ENCODE measurements at regions not wholly inside any gene's neighbourhood (a gene's known extent, or its start where the extent isn't known, plus 50 kb on each side); places are given as distances from the start of the nearest gene placed in this dataset.
A peak's percentile ranks its signal among the peaks of the same experiment; 100 is the strongest.
"Not testable (repeated sequence)": the region's sequence is repeated elsewhere in the genome, so short reads cannot be mapped to it uniquely, and the experiment has no call there.

DNA sequence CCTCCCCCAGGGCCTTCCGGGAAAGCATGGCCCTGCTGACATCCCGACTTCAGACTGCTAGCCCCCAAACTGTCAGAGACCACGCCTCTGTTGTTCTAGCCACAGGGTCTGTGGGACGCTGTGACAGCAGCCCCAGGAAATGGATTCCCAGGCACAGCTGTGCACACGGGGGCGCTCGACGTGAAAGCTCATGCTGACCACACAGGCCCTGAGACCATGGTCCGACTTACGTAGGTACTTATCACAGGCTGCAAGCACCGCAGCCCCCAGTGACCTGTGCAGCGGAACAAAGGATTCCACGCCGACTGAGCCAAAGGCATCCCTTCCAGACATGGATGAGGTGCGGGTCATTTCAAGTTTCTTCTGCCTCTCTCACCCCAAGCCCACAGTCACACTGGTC is 150.6 kb downstream of the CTTN start:
- DNase-seq (ENCODE audit: low spot score) (no peak), FAIRE-seq (no peak)

DNA sequence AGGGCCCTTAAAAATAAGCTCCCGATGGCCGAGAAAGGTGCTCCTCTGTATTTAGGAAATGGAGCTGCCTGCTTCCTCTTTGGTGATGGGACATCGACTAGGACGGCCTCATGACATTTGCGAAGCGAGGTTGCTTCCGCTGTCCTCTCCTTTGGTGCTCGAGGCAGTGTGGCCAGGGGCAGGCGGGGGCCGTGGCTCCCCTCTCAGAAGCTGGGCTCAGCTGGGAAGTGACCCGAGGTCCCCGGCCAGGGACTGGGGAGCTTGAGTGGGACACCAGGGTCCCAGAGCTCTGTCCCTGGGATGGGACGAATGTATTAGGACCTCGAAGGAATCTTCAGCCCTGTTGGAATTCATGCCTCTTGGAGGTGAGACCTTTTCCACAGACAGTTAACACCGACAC is 151.1 kb downstream of the CTTN start:
- DNase-seq (ENCODE audit: low spot score): no peak
- no peak for FAIRE-seq

DNA sequence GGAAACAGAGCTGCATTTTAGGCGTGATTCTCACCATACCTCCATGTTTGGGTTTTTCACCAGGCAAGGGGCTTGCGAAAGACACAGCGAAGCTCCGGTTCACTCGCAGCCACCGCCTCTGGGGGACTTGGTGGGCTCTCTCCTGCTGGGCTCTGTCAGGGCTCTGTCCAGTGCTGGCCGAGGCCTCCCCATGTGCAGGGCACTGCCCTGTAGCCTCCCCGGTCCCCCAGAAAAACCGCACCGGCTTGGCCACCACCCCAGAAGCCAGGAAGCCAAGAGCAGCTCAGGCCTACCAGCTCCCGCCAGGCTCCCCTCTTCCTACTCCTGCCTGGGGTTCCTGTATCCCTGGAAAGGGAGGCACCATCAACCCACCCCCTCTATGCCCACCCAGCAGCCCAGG is 151.5 kb downstream of the CTTN start:
- FAIRE-seq (no peak), DNase-seq (ENCODE audit: low spot score) (no peak)

DNA sequence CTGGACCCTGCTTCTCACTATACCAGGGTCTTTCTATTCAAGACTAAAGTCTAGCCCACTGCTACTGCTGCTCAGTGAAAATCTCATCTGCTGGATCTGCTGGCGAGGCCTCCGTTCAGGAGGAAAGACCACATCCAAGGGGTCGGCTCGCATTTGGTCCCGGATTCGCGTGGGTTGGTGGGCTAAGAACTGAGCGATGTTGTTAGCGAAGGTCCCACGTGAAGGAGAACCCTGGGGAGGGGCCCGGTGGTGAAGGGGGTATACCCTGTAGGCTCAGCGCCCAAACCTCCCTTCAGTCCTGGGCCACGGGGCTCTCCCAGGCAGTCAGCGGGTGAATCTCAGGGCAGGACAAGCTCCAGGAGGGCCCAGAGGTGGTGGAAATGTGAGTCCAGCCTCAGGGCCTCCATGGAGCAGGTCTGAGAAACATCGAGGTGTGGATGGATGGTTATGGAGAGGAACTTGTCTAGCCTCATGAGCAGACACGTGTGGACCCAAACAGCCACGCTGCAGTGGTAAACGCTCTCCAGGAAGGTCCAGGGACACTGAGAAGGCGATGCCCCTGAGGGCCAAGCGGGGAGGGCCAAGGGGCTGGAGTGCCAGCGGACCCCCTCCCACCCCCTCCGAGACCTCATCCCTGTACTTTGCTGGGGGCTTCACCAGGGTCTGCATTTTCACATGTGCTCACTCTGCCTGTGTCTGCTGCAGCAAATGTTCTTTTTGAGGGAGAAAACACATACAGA is 152.3 kb downstream of the CTTN start:
- no peak for DNase-seq (ENCODE audit: low spot score)
- FAIRE-seq: no peak

DNA sequence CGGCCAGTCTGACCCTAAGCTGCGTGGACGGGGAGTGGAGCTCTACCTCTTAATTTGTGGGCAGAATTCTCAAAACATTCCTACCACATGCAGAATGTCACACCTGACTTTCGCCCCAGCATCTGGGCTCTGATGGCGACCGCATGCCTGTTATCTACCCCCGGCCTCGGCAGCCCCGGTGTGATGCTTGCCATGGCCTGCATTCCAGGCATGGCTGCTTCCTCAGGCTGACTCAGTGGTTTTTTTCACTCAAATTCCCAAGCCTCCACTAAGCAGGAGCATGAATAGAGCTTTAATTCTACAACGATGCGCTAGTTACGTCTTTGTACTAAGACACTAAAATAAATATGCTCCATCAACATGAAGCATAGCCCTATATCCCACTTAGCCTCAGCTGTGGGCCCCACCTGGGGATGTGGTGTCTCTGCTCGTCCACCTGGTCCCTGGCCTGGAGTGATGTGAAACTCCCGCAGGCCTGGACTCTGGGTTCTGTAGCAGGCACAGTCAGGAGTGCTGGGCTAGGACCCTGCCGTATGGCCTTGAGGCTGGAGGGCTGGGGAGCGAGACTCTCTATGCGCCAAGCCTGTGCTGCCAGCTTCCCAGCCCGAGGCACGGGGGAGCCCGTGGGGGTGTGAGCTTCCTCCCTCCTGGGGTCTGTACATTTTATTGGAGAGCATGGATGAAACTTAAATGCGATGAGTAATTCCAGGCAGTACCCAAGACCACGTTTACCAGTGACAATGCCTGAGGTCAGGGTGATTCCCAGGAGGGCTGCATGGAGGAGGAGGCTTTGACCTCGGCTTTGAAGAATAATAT is 153.2 kb downstream of the CTTN start:
- FAIRE-seq (no peak), DNase-seq (ENCODE audit: low spot score) (no peak)

DNA sequence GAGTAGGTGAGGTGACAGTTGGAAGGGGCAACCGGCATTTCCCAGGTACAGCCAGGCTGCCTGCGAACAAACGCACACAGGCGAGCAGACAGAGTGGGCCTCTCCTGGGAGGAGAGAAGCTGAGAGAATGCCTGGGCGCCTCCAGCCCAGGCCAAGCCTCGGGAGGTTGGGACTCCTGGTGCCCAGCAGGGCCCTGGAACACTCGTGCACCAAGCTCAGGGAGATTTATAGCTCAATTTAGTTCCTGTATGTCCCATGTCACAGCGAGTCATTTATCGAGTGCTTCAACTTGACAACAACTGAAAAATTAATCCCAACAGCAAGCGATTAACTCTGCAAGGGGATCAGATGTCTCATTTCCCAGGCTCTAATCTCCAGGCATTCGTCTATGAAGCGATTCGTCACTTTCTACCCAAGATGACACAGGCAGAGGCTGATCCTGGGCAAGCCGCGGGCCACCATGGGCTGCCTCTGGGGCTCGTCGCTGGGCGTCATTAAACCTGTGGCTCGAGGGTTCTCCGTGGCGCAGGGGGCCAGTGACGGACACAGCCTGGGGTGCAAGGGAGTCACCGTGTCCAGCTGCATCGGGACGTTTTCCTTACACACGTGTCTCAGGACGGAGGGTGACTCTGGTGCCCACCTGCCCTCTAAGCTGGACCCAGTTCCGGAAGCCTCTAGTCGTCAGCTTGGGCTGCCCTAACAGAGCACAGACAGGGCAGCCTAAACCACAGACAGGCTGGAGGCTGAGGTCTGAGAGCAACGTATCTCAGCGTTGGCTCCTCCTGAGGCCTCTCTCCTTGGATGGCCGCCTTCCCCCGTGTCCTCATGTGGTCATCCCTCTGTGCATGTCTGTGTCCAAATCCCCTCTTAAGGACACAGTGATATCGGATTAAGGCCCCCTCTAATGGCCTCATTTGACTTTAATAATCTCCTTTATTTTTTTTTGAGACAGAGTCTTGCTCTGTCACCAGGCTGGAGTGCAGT is 154.1 kb downstream of the CTTN start:
- DNase-seq (ENCODE audit: low spot score): no peak
- FAIRE-seq: no peak

DNA sequence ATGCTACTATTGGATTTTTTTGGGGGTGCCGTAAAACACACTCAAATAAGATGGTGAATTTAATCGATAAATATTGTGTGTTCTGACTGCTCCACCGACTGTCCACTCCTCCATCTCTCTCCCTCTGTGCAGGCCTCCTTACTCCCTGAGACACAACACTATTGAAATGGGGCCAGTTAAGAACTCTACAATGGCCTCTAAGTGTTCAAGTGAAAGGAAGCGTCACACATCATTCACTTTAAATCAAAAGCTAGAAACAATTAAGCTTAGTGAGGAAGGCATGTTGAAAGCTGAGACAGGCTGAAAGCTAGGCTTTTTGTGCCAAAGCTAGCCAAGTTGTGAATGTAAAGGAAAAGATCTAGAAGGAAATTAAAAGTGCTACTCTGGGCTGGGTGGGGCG is 156.7 kb downstream of the CTTN start:
- DNase-seq (ENCODE audit: low spot score) (no peak), FAIRE-seq (no peak)

DNA sequence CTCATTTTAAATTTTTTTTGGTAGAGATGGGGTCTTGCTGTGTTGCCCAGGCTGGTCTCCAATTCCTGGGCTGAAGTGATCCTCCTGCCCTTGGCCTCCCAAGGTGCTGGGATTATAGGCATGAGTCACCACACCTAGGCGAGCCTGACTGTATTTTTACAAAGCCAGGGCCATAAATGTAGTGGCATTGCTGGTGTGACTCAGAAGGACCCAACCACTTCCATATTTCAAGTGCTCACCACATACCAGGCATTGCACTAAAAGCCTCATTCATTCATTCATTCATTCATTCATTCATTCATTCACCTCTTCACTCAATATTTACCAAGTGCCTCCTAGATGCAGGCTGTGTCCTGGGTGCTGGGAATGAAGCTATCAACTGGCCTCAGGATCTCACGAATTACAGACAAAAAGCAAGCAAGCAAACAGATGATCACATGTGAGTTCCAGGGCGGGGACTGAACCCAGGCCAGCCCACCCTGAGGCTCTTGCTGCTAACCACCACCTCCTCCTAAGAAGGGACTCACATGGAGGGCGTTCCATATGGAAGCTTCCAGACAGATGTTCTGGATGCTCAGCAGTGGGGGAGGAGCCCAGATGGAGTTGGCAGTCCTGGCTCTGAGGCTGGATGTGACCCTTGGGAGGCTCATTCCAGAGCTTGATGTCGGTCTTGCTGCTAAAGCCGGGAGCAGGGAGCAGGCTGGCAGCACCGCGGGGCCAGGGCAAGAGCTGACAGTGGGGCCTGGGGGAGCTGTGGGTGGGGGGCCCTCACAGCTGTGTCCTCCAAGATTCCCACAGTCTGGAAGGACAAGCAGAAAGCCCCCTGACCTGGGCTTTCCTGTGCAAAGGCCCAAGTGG is 158.8 kb downstream of the CTTN start:
- FAIRE-seq (peak; percentile 74), DNase-seq (ENCODE audit: low spot score) (peak; percentile 72)

DNA sequence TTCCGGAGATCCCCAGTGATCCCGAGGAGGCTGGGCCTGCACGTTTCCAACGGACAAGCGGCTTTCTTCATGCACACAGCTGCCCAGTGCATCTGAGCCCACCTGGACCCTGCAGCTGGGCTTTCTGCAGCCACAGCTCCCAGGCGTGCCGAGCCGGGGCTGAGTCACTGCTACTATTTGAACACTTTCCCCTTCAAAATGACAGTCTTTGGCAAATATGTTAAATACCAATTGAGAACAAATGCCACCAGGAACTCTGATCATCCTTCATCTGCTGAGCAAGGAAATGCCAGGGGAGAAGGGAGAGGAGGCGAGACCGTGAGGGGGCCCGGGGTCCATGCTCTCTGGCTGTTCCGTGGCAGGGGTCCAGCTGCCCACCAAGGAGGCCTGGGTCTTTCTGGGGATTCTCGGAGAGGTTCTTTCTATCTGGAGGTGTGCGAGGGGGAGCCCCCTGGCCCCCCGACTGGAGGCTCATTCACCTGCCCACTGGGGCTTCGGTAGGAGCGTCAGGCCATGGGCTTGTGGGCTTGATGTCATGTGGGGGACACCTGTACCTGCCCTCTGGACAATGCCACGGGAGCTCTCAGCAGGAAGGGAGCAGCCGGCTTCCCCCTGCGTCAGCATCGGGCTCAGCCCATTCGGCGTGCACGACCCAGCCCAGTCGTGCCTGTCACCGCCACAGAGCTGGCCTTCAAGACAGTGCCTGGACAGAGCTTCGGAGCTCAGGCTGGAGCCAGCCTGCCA is 159.6 kb downstream of the CTTN start:
- DNase-seq (ENCODE audit: low spot score): no peak
- no peak for FAIRE-seq

DNA sequence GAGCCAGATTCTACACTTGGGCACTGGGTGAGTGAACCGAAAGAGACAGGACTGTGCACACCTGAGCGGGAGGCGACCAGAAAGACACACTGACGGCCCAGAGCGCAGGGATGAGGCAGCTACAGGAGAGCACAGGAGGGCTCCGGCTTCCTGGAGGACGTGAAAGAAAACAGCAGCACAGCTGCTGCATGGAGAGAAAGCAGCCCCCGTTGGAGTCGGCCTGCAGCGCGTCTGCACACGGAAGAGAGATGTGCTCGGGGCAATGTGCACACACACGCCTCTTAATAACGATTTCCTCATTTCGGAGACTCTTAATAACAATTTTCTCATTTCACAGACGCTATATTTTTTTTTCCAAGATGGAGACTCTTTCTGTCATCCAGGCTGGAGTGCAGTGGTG is 160.4 kb downstream of the CTTN start:
- DNase-seq (ENCODE audit: low spot score) (no peak), FAIRE-seq (no peak)

DNA sequence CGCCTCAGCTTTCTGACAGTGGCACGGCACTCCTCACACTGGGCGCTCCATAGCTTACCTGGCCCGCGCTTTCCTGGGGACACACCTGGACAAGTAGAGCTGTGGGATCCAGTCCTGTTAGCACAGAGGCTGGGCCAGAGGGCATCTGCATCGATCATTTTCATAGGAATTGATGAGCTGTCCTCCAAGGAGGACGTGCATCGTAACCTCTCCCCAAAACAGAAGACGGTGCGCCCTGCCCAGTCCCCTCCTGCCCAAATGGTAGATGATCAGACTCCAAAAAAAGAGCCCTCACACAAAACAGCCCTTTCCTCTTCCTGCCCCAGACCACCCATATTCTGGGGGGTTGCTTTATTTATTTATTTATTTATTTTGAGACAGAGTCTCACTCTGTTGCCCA is 161.2 kb downstream of the CTTN start:
- DNase-seq (ENCODE audit: low spot score): no peak
- no peak for FAIRE-seq

DNA sequence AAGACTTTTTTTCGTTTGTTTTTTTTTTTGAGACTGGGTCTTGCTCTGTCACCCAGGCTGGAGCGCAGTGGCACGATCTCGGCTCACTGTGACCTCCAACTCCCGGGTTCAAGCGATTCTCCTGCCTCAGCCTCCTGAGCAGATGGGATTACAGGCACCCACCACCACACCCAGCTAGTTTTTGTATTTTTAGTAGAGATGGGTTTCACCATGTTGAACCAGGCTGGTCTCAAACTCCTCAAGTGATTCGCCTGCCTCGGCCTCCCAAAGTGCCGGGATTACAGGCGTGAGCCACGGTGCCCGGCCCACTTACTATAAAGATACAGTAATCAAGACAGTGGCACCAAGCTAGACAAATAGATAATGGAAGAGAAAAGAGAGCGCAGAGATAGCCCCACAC is 162.3 kb downstream of the CTTN start:
- not testable (repeated sequence) for FAIRE-seq; DNase-seq (ENCODE audit: low spot score)

DNA sequence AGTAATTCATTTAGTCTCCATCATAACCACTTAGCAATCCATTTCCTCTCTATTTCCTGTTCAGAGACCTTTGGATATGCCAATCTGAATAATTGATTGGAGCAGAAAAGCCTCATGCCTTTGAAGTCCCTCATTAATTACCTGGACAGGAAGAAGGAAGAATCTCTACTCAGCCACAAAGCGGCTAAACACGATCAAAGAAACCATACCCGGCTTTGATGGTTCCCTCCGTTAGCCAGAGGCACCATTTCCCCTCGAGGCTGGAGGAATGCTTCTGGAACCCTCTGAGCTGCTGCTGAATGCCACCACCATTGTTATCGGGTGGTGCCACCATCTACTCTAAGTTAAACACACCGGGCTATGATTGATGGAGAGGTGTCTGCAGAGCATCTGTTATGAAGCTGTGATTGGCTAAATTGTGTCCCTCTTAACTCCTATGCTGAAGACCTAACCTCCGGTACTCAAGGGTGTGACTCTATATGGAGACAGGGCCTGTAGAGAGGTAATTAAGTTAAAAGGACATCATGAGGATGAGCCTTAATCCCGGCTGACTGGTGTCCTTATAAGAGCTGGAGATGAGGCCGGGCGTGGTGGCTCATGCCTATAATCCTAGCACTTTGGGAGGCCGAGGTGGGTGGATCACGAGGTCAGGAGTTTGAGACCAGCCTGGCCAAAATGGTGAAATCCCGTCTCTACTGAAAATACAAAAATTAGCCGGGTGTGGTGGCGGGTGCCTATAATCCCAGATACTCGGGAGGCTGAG is 168.6 kb downstream of the CTTN start:
- no peak for DNase-seq (ENCODE audit: low spot score)
- FAIRE-seq: no peak

DNA sequence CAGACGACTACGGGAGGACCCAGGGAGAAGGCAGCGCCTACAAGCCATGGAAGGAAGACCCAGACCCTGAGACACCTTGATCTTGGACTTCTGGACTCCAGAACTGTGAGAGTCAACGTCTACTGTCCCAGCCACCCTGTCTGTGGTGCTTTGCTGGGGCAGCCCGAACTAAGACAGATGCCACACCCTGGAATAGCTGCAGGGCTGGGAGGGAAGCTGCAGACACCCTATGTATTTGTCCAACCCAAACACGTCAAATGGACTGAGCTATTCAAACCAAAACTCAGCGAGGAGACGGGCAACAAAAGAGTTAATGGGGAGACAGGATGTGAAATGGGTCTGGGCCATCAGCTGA is 169.3 kb downstream of the CTTN start:
- DNase-seq (ENCODE audit: low spot score): no peak
- no peak for FAIRE-seq

DNA sequence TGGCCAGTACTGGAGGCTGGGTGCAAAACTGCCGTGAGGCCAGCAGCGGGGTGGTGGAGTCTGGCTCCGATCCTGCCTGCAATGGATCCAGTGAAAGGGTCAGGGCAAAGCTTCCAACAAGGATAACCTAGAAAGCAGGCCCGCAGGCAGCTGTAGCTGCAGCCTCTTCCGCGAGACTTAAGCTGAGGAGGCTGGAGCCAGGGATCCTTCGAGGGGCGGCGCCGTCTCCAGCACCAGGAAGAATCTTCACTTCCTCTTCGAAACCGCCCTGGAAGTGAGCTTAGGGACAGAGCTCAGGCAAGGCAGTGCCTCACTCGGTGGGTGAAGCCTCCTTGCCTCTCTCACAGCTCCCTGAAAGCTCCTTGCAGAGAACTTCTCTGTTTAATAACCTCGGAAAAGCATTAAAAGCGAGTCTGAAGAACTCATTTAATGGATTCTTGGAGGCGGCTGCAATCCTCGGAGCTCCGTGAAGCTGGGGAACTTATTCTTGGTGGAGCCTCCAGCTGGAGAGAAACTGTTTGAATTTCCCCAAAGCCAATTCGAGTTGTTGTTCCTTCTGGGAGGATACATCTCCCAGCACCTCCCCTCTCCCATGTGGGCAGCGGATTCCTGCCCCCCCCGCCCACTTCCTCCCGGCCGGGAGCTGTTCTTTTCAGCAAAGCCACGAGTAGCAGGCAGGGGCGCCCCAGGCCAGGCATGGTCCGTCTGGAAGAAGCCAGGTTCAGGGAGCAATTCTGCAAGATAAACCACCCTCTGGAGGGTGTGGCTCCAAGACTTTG is 169.9 kb downstream of the CTTN start:
- no peak for FAIRE-seq
- no peak for DNase-seq (ENCODE audit: low spot score)

DNA sequence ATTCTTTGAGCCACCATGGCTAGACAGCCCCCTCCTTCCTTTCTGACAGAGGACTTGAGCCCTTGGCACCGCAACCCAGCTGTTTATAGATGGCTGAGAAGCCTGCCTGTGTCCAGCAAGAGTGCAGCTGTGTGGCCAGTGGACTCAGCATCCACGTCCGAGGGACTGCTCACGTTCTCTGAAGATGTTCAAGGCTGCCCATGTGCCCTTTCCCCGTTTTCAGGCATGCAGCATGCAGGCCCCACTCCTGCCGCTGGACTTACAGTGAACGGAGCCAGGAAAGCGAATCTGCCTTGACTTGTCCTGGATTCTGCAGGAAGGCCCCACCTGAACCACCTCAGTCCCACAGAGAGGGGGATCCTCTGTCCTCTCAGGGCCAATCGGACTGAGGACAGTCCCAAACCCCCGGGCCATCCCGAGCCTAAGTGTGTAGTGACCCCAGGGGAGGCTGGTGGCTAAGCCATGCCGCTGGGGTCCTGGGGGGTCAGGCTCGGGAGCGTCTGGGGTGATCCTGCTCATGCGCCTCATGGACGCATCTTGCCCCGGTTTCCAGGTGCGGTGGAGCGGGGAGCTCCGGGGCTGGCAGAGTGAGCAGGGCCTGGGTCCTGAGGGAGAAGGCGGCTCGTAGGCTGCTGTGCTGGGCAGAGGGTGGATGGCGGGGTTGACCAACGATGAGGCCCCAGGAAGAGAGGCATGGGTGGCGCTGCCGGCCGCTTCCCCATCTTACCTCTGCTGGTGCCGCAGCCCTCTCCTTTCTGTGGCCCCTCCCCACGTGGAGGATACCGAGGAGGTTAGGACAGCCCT is 170.7 kb downstream of the CTTN start:
- DNase-seq (ENCODE audit: low spot score) (no peak), FAIRE-seq (no peak)

DNA sequence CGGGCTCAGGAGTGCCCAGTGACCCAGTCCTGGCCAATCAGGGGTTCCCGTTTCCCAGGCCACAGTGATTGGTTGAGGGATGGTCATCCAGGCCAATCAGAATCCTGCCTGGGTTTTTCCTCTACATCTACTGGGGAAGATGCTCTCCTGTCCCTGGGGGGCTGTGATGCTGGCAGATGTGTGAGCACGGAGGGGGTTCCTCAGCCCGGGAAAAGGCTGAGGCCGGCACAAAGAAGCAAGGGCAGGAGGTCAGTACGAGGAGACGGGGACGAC is 171.2 kb downstream of the CTTN start:
- no peak for FAIRE-seq
- DNase-seq (ENCODE audit: low spot score): no peak
